ENCODE measurements at regions not wholly inside any gene's neighbourhood (a gene's known extent, or its start where the extent isn't known, plus 50 kb on each side); places are given as distances from the start of the nearest gene placed in this dataset.

GRCh38 chr3:94195381-94195780, 132.5 kb downstream of the NSUN3 start:
- no peaks in the 10 kb centered on the region for H3K4me1 Mint-ChIP-seq (ENCODE audit: low read depth)
- H3K36me3 Mint-ChIP-seq (ENCODE audit: insufficient read depth), result no peaks in the 10 kb centered on the region
- H3K27ac Mint-ChIP-seq, result no peak overlapping the region
- no peak overlapping the region for H3K4me3 Mint-ChIP-seq (ENCODE audit: low read depth)
- peaks cover 34% of the 10 kb centered on the region for H3K9me3 Mint-ChIP-seq (ENCODE audit: low read depth)
- no peak for TF ChIP-seq CTCF (IDR thresholded peaks at IDR 0.05; ENCODE audit: unreplicated experiment)
- DNase-seq (ENCODE audit: low spot score, unreplicated experiment), result no peak
- no peaks in the 10 kb centered on the region for H3K27me3 Mint-ChIP-seq

- Mint-ChIP-seq H3K9me3 (ENCODE audit: low read depth) (peaks cover 7% of the 10 kb centered on the region), H3K4me1 (ENCODE audit: low read depth) (no peaks in the 10 kb centered on the region), H3K27ac (no peak overlapping the region), H3K27me3 (no peaks in the 10 kb centered on the region), H3K4me3 (ENCODE audit: low read depth) (no peak overlapping the region), H3K36me3 (ENCODE audit: insufficient read depth) (no peaks in the 10 kb centered on the region)
- no peak for TF ChIP-seq CTCF (IDR thresholded peaks at IDR 0.05; ENCODE audit: unreplicated experiment)
- DNase-seq (ENCODE audit: low spot score, unreplicated experiment), result no peak
These were observed 143.4 kb downstream of the NSUN3 start for GRCh38 chr3:94206291-94206690.

- H3K27me3 Mint-ChIP-seq, result no peaks in the 10 kb centered on the region
- no peak for DNase-seq (ENCODE audit: low spot score, unreplicated experiment)
- H3K4me1 Mint-ChIP-seq (ENCODE audit: low read depth), result no peaks in the 10 kb centered on the region
- H3K4me3 Mint-ChIP-seq (ENCODE audit: low read depth), result no peak overlapping the region
- H3K9me3 Mint-ChIP-seq (ENCODE audit: low read depth), result peaks cover 27% of the 10 kb centered on the region
- no peaks in the 10 kb centered on the region for H3K36me3 Mint-ChIP-seq (ENCODE audit: insufficient read depth)
- no peak for TF ChIP-seq CTCF (IDR thresholded peaks at IDR 0.05; ENCODE audit: unreplicated experiment)
- H3K27ac Mint-ChIP-seq, result no peak overlapping the region
These were observed 147.4 kb downstream of the NSUN3 start for GRCh38 chr3:94210256-94210655.

- Mint-ChIP-seq H3K9me3 (ENCODE audit: low read depth) (peaks cover 14% of the 10 kb centered on the region), H3K27me3 (no peaks in the 10 kb centered on the region), H3K4me3 (ENCODE audit: low read depth) (no peak overlapping the region), H3K4me1 (ENCODE audit: low read depth) (no peaks in the 10 kb centered on the region), H3K27ac (peak overlapping the region; percentile 7), H3K36me3 (ENCODE audit: insufficient read depth) (no peaks in the 10 kb centered on the region)
- TF ChIP-seq CTCF (IDR thresholded peaks at IDR 0.05; ENCODE audit: unreplicated experiment), result no peak
- DNase-seq (ENCODE audit: low spot score, unreplicated experiment), result no peak
These were observed 154.5 kb downstream of the NSUN3 start for GRCh38 chr3:94217406-94217805.

GRCh38 chr3:94220426-94220825, 157.6 kb downstream of the NSUN3 start:
- Mint-ChIP-seq H3K27ac (no peak overlapping the region), H3K9me3 (ENCODE audit: low read depth) (no peaks in the 10 kb centered on the region), H3K4me1 (ENCODE audit: low read depth) (no peaks in the 10 kb centered on the region), H3K27me3 (no peaks in the 10 kb centered on the region), H3K4me3 (ENCODE audit: low read depth) (no peak overlapping the region), H3K36me3 (ENCODE audit: insufficient read depth) (no peaks in the 10 kb centered on the region)
- DNase-seq (ENCODE audit: low spot score, unreplicated experiment), result no peak
- no peak for TF ChIP-seq CTCF (IDR thresholded peaks at IDR 0.05; ENCODE audit: unreplicated experiment)

Measured in progenitor cell of endocrine pancreas (in vitro differentiated cells).